Trophoblast cell (in vitro differentiated cells and primary cell): ENCODE measurements at regions not wholly inside any gene's neighbourhood (a gene's known extent, or its start where the extent isn't known, plus 50 kb on each side); places are given as distances from the start of the nearest gene placed in this dataset.

ENCODE experiments used
- DNase-seq, 2 donors: peaks; one replicate each; pipeline ENCODE4 v3.0.0-alpha.2; 2016
- H2AFZ ChIP-seq: 2 replicates; pipeline ENCODE4 v1.6.1; 2013; ENCODE audit warnings: low read length, moderate library complexity, mild to moderate bottlenecking; ENCODE audit not compliant: insufficient read depth, poor library complexity
- H2AK5ac ChIP-seq: 2 replicates; pipeline ENCODE4 v1.6.1; 2013; ENCODE audit warnings: mild to moderate bottlenecking, low read length
- H2BK120ac ChIP-seq: 2 replicates; pipeline ENCODE4 v1.6.1; 2013; ENCODE audit warnings: low read length, mild to moderate bottlenecking, moderate library complexity; ENCODE audit not compliant: insufficient read depth, poor library complexity
- H2BK12ac ChIP-seq: 2 replicates; pipeline ENCODE4 v1.6.1; 2013; ENCODE audit warnings: mild to moderate bottlenecking, low read length, moderate library complexity
- H2BK5ac ChIP-seq: 2 replicates; pipeline ENCODE4 v1.6.1; 2013; ENCODE audit warnings: low read length, low read depth, moderate library complexity, mild to moderate bottlenecking; ENCODE audit not compliant: poor library complexity
- H3K14ac ChIP-seq: 2 replicates; pipeline ENCODE4 v1.6.1; 2013; ENCODE audit warnings: mild to moderate bottlenecking, low read length
- H3K18ac ChIP-seq: 2 replicates; pipeline ENCODE4 v1.6.1; 2013; ENCODE audit warnings: mild to moderate bottlenecking, low read length
- H3K23ac ChIP-seq: 2 replicates; pipeline ENCODE4 v1.6.1; 2013; ENCODE audit warnings: low read length
- H3K27ac ChIP-seq: 2 replicates; pipeline ENCODE4 v1.5.1; 2013; ENCODE audit warnings: low read depth, mild to moderate bottlenecking, inconsistent platforms, low read length, moderate library complexity
- H3K27me3 ChIP-seq: 2 replicates; pipeline ENCODE4 v1.6.1; 2013; ENCODE audit warnings: inconsistent platforms, mild to moderate bottlenecking, low read length, moderate library complexity; ENCODE audit not compliant: insufficient read depth
- H3K36me3 ChIP-seq, 2 experiments: 1 replicate in 1 of 2; 2 replicates in 1 of 2; pipeline ENCODE4 v1.6.1; 2013; ENCODE audit warnings: low read length in 2 of 2, mild to moderate bottlenecking in 2 of 2, moderate library complexity in 1 of 2; ENCODE audit not compliant: insufficient read depth in 2 of 2, control insufficient read depth in 1 of 2
- H3K4ac ChIP-seq: 2 replicates; pipeline ENCODE4 v1.6.1; 2013; ENCODE audit warnings: low read depth, mild to moderate bottlenecking, low read length, moderate library complexity
- H3K4me1 ChIP-seq, 2 experiments: 1 replicate in 1 of 2; 2 replicates in 1 of 2; pipeline ENCODE4 v1.6.1; 2013; ENCODE audit warnings: low read length in 2 of 2, mild to moderate bottlenecking in 2 of 2, moderate library complexity in 1 of 2; ENCODE audit not compliant: insufficient read depth in 2 of 2, control insufficient read depth in 1 of 2
- H3K4me2 ChIP-seq: 2 replicates; pipeline ENCODE4 v1.6.1; 2013; ENCODE audit warnings: inconsistent platforms, mild to moderate bottlenecking, low read length, moderate library complexity
- H3K4me3 ChIP-seq: 2 replicates; pipeline ENCODE4 v1.5.1; 2013; ENCODE audit warnings: mild to moderate bottlenecking, low read depth, low read length, inconsistent platforms
- H3K79me1 ChIP-seq: one replicate; pipeline ENCODE4 v1.6.1; 2013; ENCODE audit warnings: low read length
- H3K79me2 ChIP-seq: 2 replicates; pipeline ENCODE4 v1.6.1; 2013; ENCODE audit warnings: low read length, mild to moderate bottlenecking; ENCODE audit not compliant: control insufficient read depth, insufficient read depth, poor library complexity
- H3K9ac ChIP-seq: 2 replicates; pipeline ENCODE4 v1.6.1; 2013; ENCODE audit warnings: mild to moderate bottlenecking, low read length
- H3K9me3 ChIP-seq: 2 replicates; pipeline ENCODE4 v1.6.1; 2013; ENCODE audit warnings: low read depth, mild to moderate bottlenecking, control low read depth, inconsistent platforms, low read length; ENCODE audit not compliant: insufficient read depth
- H4K12ac ChIP-seq: 2 replicates; pipeline ENCODE4 v1.6.1; 2013; ENCODE audit warnings: low read depth, mild to moderate bottlenecking, low read length, moderate library complexity
- H4K8ac ChIP-seq: 2 replicates; pipeline ENCODE4 v1.6.1; 2013; ENCODE audit warnings: low read depth, mild to moderate bottlenecking, low read length, moderate library complexity
- H4K91ac ChIP-seq: one replicate; pipeline ENCODE4 v1.6.1; 2013; ENCODE audit warnings: low read depth, mild to moderate bottlenecking, low read length, moderate library complexity
- WGBS: extraction: QIAGEN DNeasy Blood & Tissue Kit; methylation state at CpG from one replicate; pipeline ENCODE4 v1.1.7; 2013; ENCODE audit warnings: missing lambda C conversion rate; ENCODE audit not compliant: insufficient read length, insufficient coverage; ENCODE audit errors: extremely low coverage; 5-methylcytosine and 5-hydroxymethylcytosine counted together

DNA sequence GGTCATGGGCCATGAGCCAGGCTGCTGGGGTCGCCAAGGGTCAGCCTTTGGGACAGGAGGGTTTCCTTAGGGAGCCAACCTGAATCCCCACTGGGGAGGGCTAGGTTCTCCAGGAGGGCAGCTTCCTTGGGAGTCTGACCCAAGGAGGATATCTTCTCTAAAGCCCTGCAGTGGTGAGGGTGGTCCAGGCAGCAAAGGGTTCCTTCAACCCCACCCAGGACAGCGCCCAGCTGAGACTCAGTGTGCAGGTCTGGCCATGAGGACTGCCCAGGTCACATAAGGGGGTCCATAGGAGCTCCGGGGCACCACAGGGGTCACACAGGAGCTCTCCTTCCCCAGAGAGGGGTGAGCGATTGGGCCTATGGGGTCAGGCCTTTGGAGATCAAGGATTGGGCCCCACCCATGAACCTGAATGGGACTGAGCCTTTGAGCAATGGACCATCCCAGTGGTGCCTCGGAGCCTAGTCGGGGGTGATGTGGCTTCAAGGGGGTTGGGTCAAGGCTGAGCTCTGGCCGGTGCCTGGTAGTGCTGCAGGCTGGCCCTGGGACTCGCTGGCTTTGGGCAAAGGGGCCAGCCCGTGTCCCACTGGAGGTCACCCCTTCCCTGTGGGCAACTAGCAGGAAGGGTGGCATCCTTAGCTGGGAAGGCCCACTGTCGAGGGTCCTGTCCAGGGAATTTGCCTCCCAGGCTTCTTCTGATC is 216.5 kb downstream of the SNRPN start:
- Histone ChIP-seq H3K79me1 (no peaks in the 10 kb centered on the region), H3K36me3 (no peaks in the 10 kb centered on the region), H2BK5ac (no peak overlapping the region), H4K91ac (no peak overlapping the region), H2AFZ (no peak overlapping the region), H3K4me1 (no peaks in the 10 kb centered on the region), H3K14ac (no peak overlapping the region), H3K23ac (no peak overlapping the region), H3K4me2 (no peak overlapping the region), H3K4me3 (no peak overlapping the region), H2BK120ac (no peak overlapping the region), H2AK5ac (no peak overlapping the region), H3K79me2 (no peaks in the 10 kb centered on the region), H4K12ac (no peak overlapping the region), H3K4ac (no peak overlapping the region), H2BK12ac (no peak overlapping the region), H3K9ac (no peak overlapping the region), H3K18ac (no peak overlapping the region), H3K27me3 (no peaks in the 10 kb centered on the region), H3K27ac (no peak overlapping the region), H4K8ac (no peak overlapping the region), H3K9me3 (peaks cover 56% of the 10 kb centered on the region)
- no CpG with 5 or more reads among the region's 10 CpGs for WGBS
- DNase-seq, result no peak

DNA sequence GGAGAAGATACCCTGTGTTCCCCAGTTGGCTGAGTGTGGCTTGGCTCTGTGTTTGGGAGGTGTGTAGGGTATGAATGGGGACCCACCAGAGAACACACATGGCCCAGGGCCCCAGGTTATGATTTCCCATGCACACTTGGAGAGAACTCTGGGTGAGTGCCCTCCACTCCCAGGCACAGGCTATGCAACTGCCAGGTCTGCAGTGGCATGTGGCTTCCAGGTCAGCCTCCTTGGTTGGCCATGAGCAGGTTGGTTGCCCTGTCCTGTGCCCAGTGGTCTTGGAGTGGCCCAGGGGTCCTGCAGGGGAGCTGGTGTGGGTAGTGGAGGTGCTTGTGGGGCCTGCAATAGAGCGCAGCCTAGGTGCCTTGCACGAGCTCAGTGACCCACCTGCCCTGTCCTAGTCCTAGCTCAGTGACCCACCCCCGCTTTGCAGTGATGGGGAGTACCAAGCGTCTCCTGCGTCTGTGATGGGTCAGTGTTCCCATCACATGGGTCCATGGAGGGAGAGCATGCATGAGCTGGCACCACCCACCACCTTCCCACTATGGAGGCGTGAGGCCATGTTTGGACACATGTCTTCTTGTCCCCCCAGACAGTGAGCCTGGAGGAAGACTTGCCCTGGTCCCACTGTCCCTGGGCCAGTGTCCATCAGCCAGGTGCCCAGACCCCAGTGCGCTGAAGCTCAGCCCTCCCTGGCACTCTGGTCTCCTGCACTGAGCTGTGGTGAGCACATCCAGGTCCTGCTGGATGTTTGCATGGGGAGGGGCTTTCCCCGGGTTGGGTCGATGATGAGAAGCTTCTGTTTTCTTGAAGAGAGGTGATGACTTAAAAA is 217.3 kb downstream of the SNRPN start:
- no peaks in the 10 kb centered on the region for H3K27me3 ChIP-seq
- no peaks in the 10 kb centered on the region for H3K4me1 ChIP-seq
- H3K18ac ChIP-seq, result no peak overlapping the region
- DNase-seq, result no peak
- H3K79me2 ChIP-seq, result no peaks in the 10 kb centered on the region
- no peak overlapping the region for H2AFZ ChIP-seq
- H4K8ac ChIP-seq, result no peak overlapping the region
- no peaks in the 10 kb centered on the region for H3K79me1 ChIP-seq
- H2BK12ac ChIP-seq, result no peak overlapping the region
- WGBS, result no CpG with 5 or more reads among the region's 9 CpGs
- H2BK120ac ChIP-seq, result no peak overlapping the region
- H2BK5ac ChIP-seq, result no peak overlapping the region
- no peak overlapping the region for H4K91ac ChIP-seq
- H3K14ac ChIP-seq, result no peak overlapping the region
- H4K12ac ChIP-seq, result no peak overlapping the region
- peak overlapping the region; percentile 41 for H3K4me3 ChIP-seq
- H2AK5ac ChIP-seq, result no peak overlapping the region
- peaks cover 63% of the 10 kb centered on the region for H3K9me3 ChIP-seq
- no peak overlapping the region for H3K4me2 ChIP-seq
- no peaks in the 10 kb centered on the region for H3K36me3 ChIP-seq
- H3K27ac ChIP-seq, result no peak overlapping the region
- H3K9ac ChIP-seq, result no peak overlapping the region
- H3K4ac ChIP-seq, result no peak overlapping the region
- no peak overlapping the region for H3K23ac ChIP-seq

DNA sequence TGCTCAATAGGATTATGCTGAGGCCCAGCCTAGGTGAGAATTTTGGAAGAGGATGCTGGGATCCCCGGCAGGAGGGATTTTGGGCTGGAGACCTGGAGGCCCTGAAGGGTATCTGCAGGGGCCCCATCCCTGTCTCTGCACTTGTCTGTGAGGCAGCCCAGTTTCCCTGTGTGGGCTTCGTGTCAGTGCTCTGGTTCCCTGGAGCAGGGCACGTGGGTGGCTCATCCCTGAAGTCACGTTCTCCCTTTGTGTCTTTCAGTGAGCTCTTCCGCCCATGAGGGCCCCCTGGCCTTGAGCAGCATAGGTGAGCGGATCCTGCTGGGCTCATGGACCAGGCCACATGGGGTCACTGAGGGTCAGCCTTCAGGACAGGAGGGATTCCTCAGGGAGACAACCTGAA is 217.9 kb downstream of the SNRPN start:
- Histone ChIP-seq H2BK5ac (no peak overlapping the region), H4K91ac (no peak overlapping the region), H4K8ac (no peak overlapping the region), H3K18ac (no peak overlapping the region), H2BK120ac (no peak overlapping the region), H3K36me3 (no peaks in the 10 kb centered on the region), H3K9ac (no peak overlapping the region), H3K27ac (no peak overlapping the region), H2BK12ac (no peak overlapping the region), H3K14ac (no peak overlapping the region), H4K12ac (no peak overlapping the region), H3K79me1 (no peaks in the 10 kb centered on the region), H2AFZ (no peak overlapping the region), H3K4me1 (no peaks in the 10 kb centered on the region), H3K27me3 (no peaks in the 10 kb centered on the region), H3K4me2 (no peak overlapping the region), H3K23ac (no peak overlapping the region), H3K9me3 (peaks cover 68% of the 10 kb centered on the region), H3K4me3 (no peak overlapping the region), H2AK5ac (no peak overlapping the region), H3K4ac (no peak overlapping the region), H3K79me2 (no peaks in the 10 kb centered on the region)
- no CpG with 5 or more reads among the region's 6 CpGs for WGBS
- no peak for DNase-seq

DNA sequence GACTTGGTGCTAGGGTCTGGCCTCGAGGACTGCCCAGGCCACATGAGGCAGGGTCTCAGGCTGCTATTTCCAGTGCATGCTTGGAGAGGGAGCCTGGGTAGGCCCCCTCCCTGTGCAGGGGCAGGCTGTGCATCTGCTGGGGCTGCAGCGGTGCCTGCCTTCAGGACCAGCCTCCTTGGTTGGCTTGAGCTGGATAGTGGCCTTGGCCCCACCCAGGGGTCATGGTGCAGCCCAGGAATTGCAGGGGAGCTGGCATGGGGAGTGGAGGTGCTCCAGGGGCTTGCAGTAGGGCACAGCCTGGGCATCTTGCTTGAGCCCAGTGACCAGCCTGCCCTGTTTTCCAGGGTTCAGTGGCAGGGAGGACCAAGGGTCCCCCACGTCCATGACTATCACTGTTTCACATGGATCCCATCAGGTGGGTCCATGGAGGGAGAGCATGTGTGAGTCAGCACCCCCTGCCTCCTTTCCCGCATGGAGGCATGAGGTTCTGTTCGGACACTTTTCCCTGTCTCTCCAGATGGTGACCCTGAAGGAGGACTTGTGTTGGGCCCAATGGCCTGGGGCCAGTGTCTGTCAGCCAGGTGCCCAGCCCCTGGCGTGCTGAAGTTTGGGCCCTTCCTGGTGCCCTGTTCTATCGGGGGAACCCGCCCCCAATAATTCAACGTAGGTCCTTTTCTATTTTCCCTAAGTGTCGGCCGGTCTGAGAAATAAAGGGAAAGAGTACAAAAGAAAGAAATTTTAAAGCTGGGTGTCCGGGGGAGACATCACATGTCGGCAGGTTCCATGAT is 218.6 kb downstream of the SNRPN start:
- H3K27me3 ChIP-seq, result no peaks in the 10 kb centered on the region
- H3K79me2 ChIP-seq, result no peaks in the 10 kb centered on the region
- no peaks in the 10 kb centered on the region for H3K4me1 ChIP-seq
- H4K12ac ChIP-seq, result no peak overlapping the region
- no peak for DNase-seq
- no peak overlapping the region for H3K4me3 ChIP-seq
- H3K36me3 ChIP-seq, result no peaks in the 10 kb centered on the region
- no peak overlapping the region for H4K8ac ChIP-seq
- no peak overlapping the region for H3K4me2 ChIP-seq
- H2BK120ac ChIP-seq, result no peak overlapping the region
- H3K79me1 ChIP-seq, result no peaks in the 10 kb centered on the region
- H3K18ac ChIP-seq, result no peak overlapping the region
- no peak overlapping the region for H3K9ac ChIP-seq
- no peak overlapping the region for H3K27ac ChIP-seq
- H2BK5ac ChIP-seq, result no peak overlapping the region
- H2AK5ac ChIP-seq, result no peak overlapping the region
- WGBS, result no CpG with 5 or more reads among the region's 13 CpGs
- no peak overlapping the region for H4K91ac ChIP-seq
- no peak overlapping the region for H2BK12ac ChIP-seq
- H2AFZ ChIP-seq, result no peak overlapping the region
- no peak overlapping the region for H3K23ac ChIP-seq
- peaks cover 75% of the 10 kb centered on the region for H3K9me3 ChIP-seq
- no peak overlapping the region for H3K4ac ChIP-seq
- H3K14ac ChIP-seq, result no peak overlapping the region
